GM12878 (cell line): ENCODE measurements at regions not wholly inside any gene's neighbourhood (a gene's known extent, or its start where the extent isn't known, plus 50 kb on each side); places are given as distances from the start of the nearest gene placed in this dataset.

Experiments
- ATAC-seq: fragments of 200-7000 bp; cut with Tn5 transposase; 3 replicates; pipeline ENCODE4 v1.9.1; 2020; ENCODE audit warnings: mild to moderate bottlenecking, moderate library complexity
- BruUV-seq: library from RNA; stranded (reverse); fragments of 400-500 nt; replicated peaks from 2 replicates; lab custom pipeline; 2021; lab: Mats Ljungman, UMichigan
- CTCF ChIA-PET: fragments of 300-600 bp; sonication (Branson Sonifier 250); formaldehyde crosslinking; extraction: SDS; loops from one replicate; lab custom pipeline; 2021; ENCODE audit warnings: inconsistent platforms; lab: Yijun Ruan, JAX
- POLR2A ChIA-PET: fragments of 350-600 bp; formaldehyde crosslinking; extraction: SDS; loops from one replicate; lab custom pipeline; 2021; ENCODE audit warnings: inconsistent platforms; lab: Charles Lee
- RAD21 ChIA-PET: fragments of 300-600 bp; sonication (Branson Sonifier 250); formaldehyde crosslinking; loops from one replicate; lab custom pipeline; 2023; ENCODE audit warnings: antibody characterized with exemption; ENCODE audit not compliant: unreplicated experiment; lab: Charles Lee
- SMC1A ChIA-PET: fragments of 300-600 bp; sonication (Branson Sonifier 250); formaldehyde crosslinking; loops from one replicate; lab custom pipeline; 2023; ENCODE audit not compliant: unreplicated experiment, uncharacterized antibody; lab: Charles Lee
- DNase-seq: peaks from one replicate; pipeline ENCODE4 v3.0.0-alpha.2; 2011; ENCODE audit warnings: low read depth, low spot score
- FAIRE-seq: peaks from 3 replicates; lab custom pipeline; 2011; peaks lifted over from hg19 to GRCh38; lab: Jason Lieb, UNC
- H2AFZ ChIP-seq: 2 replicates; pipeline ENCODE4 v1.6.0; 2011; ENCODE audit warnings: low read depth, low read length, control low read depth; ENCODE audit not compliant: control insufficient read depth
- H3K27ac ChIP-seq: 2 replicates; pipeline ENCODE4 v1.5.1; 2011; ENCODE audit warnings: control low read depth; ENCODE audit not compliant: control insufficient read depth, insufficient read depth
- H3K27me3 ChIP-seq, 2 experiments: replicated peaks in 1 of 2; 2 replicates each; pipeline versions ENCODE4 v1.6.0 to v1.6.1; 2011; ENCODE audit warnings: low read length in 1 of 2; ENCODE audit not compliant: control insufficient read depth in 2 of 2, insufficient read depth in 2 of 2
- H3K36me3 ChIP-seq, 2 experiments: 2 replicates each; pipeline ENCODE4 v1.5.1; 2011; ENCODE audit warnings: low read length in 1 of 2; ENCODE audit not compliant: control insufficient read depth in 2 of 2, insufficient read depth in 2 of 2
- H3K4me1 ChIP-seq: 2 replicates; pipeline ENCODE4 v1.6.1; 2011; ENCODE audit warnings: mild to moderate bottlenecking, low read length, moderate library complexity, mixed read lengths; ENCODE audit not compliant: control insufficient read depth, insufficient read depth
- H3K4me2 ChIP-seq: 2 replicates; pipeline ENCODE4 v1.6.0; 2011; ENCODE audit warnings: control low read depth; ENCODE audit not compliant: control insufficient read depth, insufficient read depth
- H3K4me3 ChIP-seq: fragments of 200-600 bp; sonication (generic); 2 replicates; pipeline ENCODE4 v1.5.1; 2016
- H3K79me2 ChIP-seq: 2 replicates; pipeline ENCODE4 v1.6.0; 2011; ENCODE audit warnings: low read length; ENCODE audit not compliant: control insufficient read depth, insufficient read depth
- H3K9ac ChIP-seq: 2 replicates; pipeline ENCODE4 v1.8.0; 2011; ENCODE audit warnings: low read length, control low read depth, mixed read lengths; ENCODE audit not compliant: control insufficient read depth, insufficient read depth
- H3K9me3 ChIP-seq: replicated peaks from 3 replicates; pipeline ENCODE4 v1.5.1; 2011; ENCODE audit warnings: mild to moderate bottlenecking, low read length; ENCODE audit not compliant: control insufficient read depth, insufficient read depth
- H4K20me1 ChIP-seq: 2 replicates; pipeline ENCODE4 v1.6.0; 2011; ENCODE audit not compliant: control insufficient read depth, insufficient read depth
- BACH1 ChIP-seq: fragments of 450-650 bp; IDR thresholded peaks from 2 replicates; pipeline ENCODE4 v1.6.1; 2017; ENCODE audit warnings: mild to moderate bottlenecking, borderline replicate concordance
- BCL3 ChIP-seq: IDR thresholded peaks from 2 replicates; pipeline ENCODE4 v1.6.1; 2011; ENCODE audit warnings: borderline replicate concordance, low read depth, mild to moderate bottlenecking, moderate library complexity, low read length; ENCODE audit not compliant: insufficient read depth, poor library complexity, severe bottlenecking
- CBX3 ChIP-seq: fragments of 200-600 bp; sonication (generic); IDR thresholded peaks from 2 replicates; pipeline ENCODE4 v1.6.1; 2016; ENCODE audit warnings: low read depth, borderline replicate concordance
- CTCF ChIP-seq, 3 experiments: IDR thresholded peaks in 2 of 3; conservative IDR thresholded peaks in 1 of 3; 2 replicates each; pipeline ENCODE4 v1.5.1; 2011; ENCODE audit warnings: low read depth in 3 of 3, low read length in 3 of 3, mild to moderate bottlenecking in 3 of 3, control low read depth in 2 of 3, moderate library complexity in 2 of 3, inconsistent platforms in 1 of 3, mixed read lengths in 1 of 3; ENCODE audit not compliant: control insufficient read depth in 2 of 3, insufficient read depth in 1 of 3; ENCODE audit errors: extremely low read depth in 1 of 3
- GABPA ChIP-seq: IDR thresholded peaks from 2 replicates; pipeline ENCODE4 v1.6.1; 2014; ENCODE audit warnings: antibody characterized with exemption, low read depth, mild to moderate bottlenecking, inconsistent platforms
- HCFC1 ChIP-seq: fragments of 150-350 bp; IDR thresholded peaks from 2 replicates; pipeline ENCODE4 v1.6.1; 2014; ENCODE audit warnings: low read length
- IKZF1 ChIP-seq: fragments of 450-650 bp; conservative IDR thresholded peaks from 2 replicates; pipeline ENCODE4 v1.6.1; 2017; ENCODE audit warnings: antibody characterized with exemption, mild to moderate bottlenecking
- IRF4 ChIP-seq: IDR thresholded peaks from 2 replicates; pipeline ENCODE4 v1.6.1; 2011; ENCODE audit warnings: low read depth, low read length
- LARP7 ChIP-seq: fragments of 450-650 bp; IDR thresholded peaks from 2 replicates; pipeline ENCODE4 v1.6.1; 2017; ENCODE audit warnings: mild to moderate bottlenecking
- MTA2 ChIP-seq: fragments of 450-650 bp; IDR thresholded peaks from 2 replicates; pipeline ENCODE4 v1.6.1; 2016; ENCODE audit warnings: low read depth, mild to moderate bottlenecking, moderate library complexity
- MXI1 ChIP-seq: fragments of 150-350 bp; IDR thresholded peaks from 2 replicates; pipeline ENCODE4 v1.6.1; 2011; ENCODE audit warnings: low read depth, mild to moderate bottlenecking, inconsistent platforms, low read length, improper control_type of control experiment
- NFIC ChIP-seq: IDR thresholded peaks from 2 replicates; pipeline ENCODE4 v1.6.1; 2012; ENCODE audit warnings: low read depth, mild to moderate bottlenecking, inconsistent platforms, low read length, moderate library complexity
- NR2C1 ChIP-seq: fragments of 450-650 bp; IDR thresholded peaks from 2 replicates; pipeline ENCODE4 v1.6.1; 2017; ENCODE audit warnings: antibody characterized with exemption, mild to moderate bottlenecking, moderate library complexity
- POLR2A ChIP-seq: IDR thresholded peaks from 2 replicates; pipeline ENCODE4 v1.6.1; 2011; ENCODE audit warnings: low read depth, mild to moderate bottlenecking, low read length
- RELA ChIP-seq: fragments of 450-650 bp; IDR thresholded peaks from 2 replicates; pipeline ENCODE4 v1.8.0; 2014; ENCODE audit warnings: borderline replicate concordance; ENCODE audit not compliant: partially characterized antibody
- SREBF1 ChIP-seq: IDR thresholded peaks from 2 replicates; pipeline ENCODE4 v1.6.1; 2012; ENCODE audit warnings: mild to moderate bottlenecking, low read length
- SUZ12 ChIP-seq: fragments of 200-600 bp; sonication (generic); IDR thresholded peaks from one replicate; pipeline ENCODE4 v1.6.1; 2018; ENCODE audit warnings: antibody characterized with exemption, mild to moderate bottlenecking; ENCODE audit not compliant: unreplicated experiment
- YBX1 ChIP-seq: fragments of 450-650 bp; IDR thresholded peaks from 2 replicates; pipeline ENCODE4 v1.6.1; 2016; ENCODE audit warnings: antibody characterized with exemption
- ZNF207 ChIP-seq: fragments of 450-650 bp; IDR thresholded peaks from 2 replicates; pipeline ENCODE4 v1.6.1; 2014; ENCODE audit warnings: antibody characterized with exemption, mild to moderate bottlenecking, borderline replicate concordance
- in situ Hi-C: fragments of 300-500 bp; cut with MboI; formaldehyde crosslinking; loops from 9 replicates; pipeline ENCODE4 v1.14.3; 2018; ENCODE audit warnings: mixed read lengths
- intact Hi-C: fragments of 100-400 bp; cut with micrococcal nuclease; formaldehyde crosslinking; loops from one replicate; pipeline ENCODE4 v1.14.2; 2022; ENCODE audit not compliant: unreplicated experiment

- Histone ChIP-seq H3K9ac (no peak overlapping the region), H4K20me1 (no peaks in the 10 kb centered on the region), H3K4me3 (no peak overlapping the region), H3K4me1 (no peaks in the 10 kb centered on the region), H3K79me2 (no peaks in the 10 kb centered on the region), H2AFZ (no peak overlapping the region), H3K27ac (no peak overlapping the region), H3K4me2 (no peak overlapping the region), H3K9me3 (no peaks in the 10 kb centered on the region), H3K36me3 (no peaks in the 10 kb centered on the region), H3K27me3 (no peaks in the 10 kb centered on the region)
- ChIA-PET SMC1A (no interaction called here), CTCF (no interaction called here), RAD21 (no interaction called here), POLR2A (no interaction called here)
- no TSS peak for BruUV-seq
- in situ Hi-C loops (no loop called here), intact Hi-C loops (no loop called here)
- ATAC-seq, result no peak
- no peak for FAIRE-seq
- no peak for TF ChIP-seq NR2C1
- no peak for TF ChIP-seq RELA
- TF ChIP-seq IKZF1, result no peak
- no peak for TF ChIP-seq SREBF1
- no peak for TF ChIP-seq BCL3
- TF ChIP-seq IRF4, result no peak
- TF ChIP-seq LARP7, result no peak
- no peak for TF ChIP-seq CTCF (IDR thresholded peaks at IDR 0.05 in 2 of 3, conservative IDR thresholded peaks at IDR 0.05 in 1 of 3; ENCODE audit: control insufficient read depth in 2 of 3, extremely low read depth in 1 of 3, insufficient read depth in 1 of 3, low read depth in 3 of 3, low read length in 3 of 3)
- TF ChIP-seq ZNF207, result no peak
- no peak for TF ChIP-seq MTA2
- no peak for TF ChIP-seq HCFC1
- TF ChIP-seq BACH1, result no peak
- TF ChIP-seq MXI1, result no peak
- TF ChIP-seq POLR2A, result no peak
- no peak for TF ChIP-seq YBX1
- TF ChIP-seq SUZ12, result no peak
- no peak for TF ChIP-seq CBX3
- TF ChIP-seq NFIC, result no peak
- no peak for TF ChIP-seq GABPA
- DNase-seq, result no peak
Observed at GRCh38 chr3:18195836-18196235, 229.3 kb downstream of the SATB1 start.
